ENCODE measurements at regions not wholly inside any gene's neighbourhood (a gene's known extent, or its start where the extent isn't known, plus 50 kb on each side); places are given as distances from the start of the nearest gene placed in this dataset.

- no peak for TF ChIP-seq EP300 (IDR thresholded peaks at IDR 0.05; ENCODE audit: borderline replicate concordance in 1 of 2, low read depth in 1 of 2, low read length in 1 of 2)
- no peak for TF ChIP-seq YY1 (IDR thresholded peaks at IDR 0.05; ENCODE audit: low read depth)
- TF ChIP-seq CTCF (IDR thresholded peaks at IDR 0.05), result no peak
- no peak for TF ChIP-seq USF2 (IDR thresholded peaks at IDR 0.05; ENCODE audit: borderline replicate concordance, low read depth, low read length)
- no peak for TF ChIP-seq USF1 (IDR thresholded peaks at IDR 0.05; ENCODE audit: borderline replicate concordance, low read depth)
- no peak for TF ChIP-seq EZH2phosphoT487 (IDR thresholded peaks at IDR 0.05; ENCODE audit: borderline replicate concordance, low read depth)
- TF ChIP-seq RXRA (IDR thresholded peaks at IDR 0.05; ENCODE audit: borderline replicate concordance, low read depth), result no peak
- no peak for TF ChIP-seq JUND (IDR thresholded peaks at IDR 0.05)
- no peak for TF ChIP-seq MAX (IDR thresholded peaks at IDR 0.05; ENCODE audit: low read depth)
- no peak for TF ChIP-seq MXI1 (IDR thresholded peaks at IDR 0.05; ENCODE audit: low read depth, low read length)
- no peak for TF ChIP-seq SMC3 (IDR thresholded peaks at IDR 0.05; ENCODE audit: low read depth, low read length)
- no peak for TF ChIP-seq RAD21 (IDR thresholded peaks at IDR 0.05; ENCODE audit: low read length)
Observed at GRCh38 chr4:159051245-159052071, 51.4 kb upstream of the RAPGEF2 start.

Measured in SK-N-SH (cell line).